ENCODE measurements at regions not wholly inside any gene's neighbourhood (a gene's known extent, or its start where the extent isn't known, plus 50 kb on each side); places are given as distances from the start of the nearest gene placed in this dataset.

GRCh38 chr14:98725676-98726075, 546.3 kb downstream of the BCL11B start:
- peaks cover 9% of the 10 kb centered on the region for H3K9me3 Mint-ChIP-seq
- no peak for TF ChIP-seq CTCF (IDR thresholded peaks at IDR 0.05)
- TF ChIP-seq JUN (CRISPR knock-in tag; IDR thresholded peaks at IDR 0.05), result no peak
- TF ChIP-seq AR (CRISPR knock-in tag; IDR thresholded peaks at IDR 0.05), result no peak
- no peak for TF ChIP-seq PRDM15 (CRISPR knock-in tag; IDR thresholded peaks at IDR 0.05)
- TF ChIP-seq HMGXB4 (CRISPR knock-in tag; IDR thresholded peaks at IDR 0.05), result no peak
- TF ChIP-seq RORB (CRISPR knock-in tag; IDR thresholded peaks at IDR 0.05), result no peak
- TF ChIP-seq TEAD4 (CRISPR knock-in tag; IDR thresholded peaks at IDR 0.05), result no peak
- TF ChIP-seq RELA (CRISPR knock-in tag; IDR thresholded peaks at IDR 0.05; ENCODE audit: borderline replicate concordance), result no peak
- TF ChIP-seq MXD4 (CRISPR knock-in tag; IDR thresholded peaks at IDR 0.05; ENCODE audit: borderline replicate concordance), result no peak
- TF ChIP-seq JAZF1 (CRISPR knock-in tag; IDR thresholded peaks at IDR 0.05), result no peak
- TF ChIP-seq ZMAT4 (CRISPR knock-in tag; IDR thresholded peaks at IDR 0.05), result no peak
- TF ChIP-seq CREM (CRISPR knock-in tag; IDR thresholded peaks at IDR 0.05), result no peak
- no peak for TF ChIP-seq ZNF423 (CRISPR knock-in tag; IDR thresholded peaks at IDR 0.05)
- no peak for TF ChIP-seq NFE2L1 (CRISPR knock-in tag; IDR thresholded peaks at IDR 0.05)
- TF ChIP-seq FOXP4 (CRISPR knock-in tag; IDR thresholded peaks at IDR 0.05), result no peak
- TF ChIP-seq ATF1 (CRISPR knock-in tag; IDR thresholded peaks at IDR 0.05), result no peak
- no peak for TF ChIP-seq AFF4 (CRISPR knock-in tag; IDR thresholded peaks at IDR 0.05; ENCODE audit: borderline replicate concordance)
- no peak for TF ChIP-seq ZNF281 (CRISPR knock-in tag; IDR thresholded peaks at IDR 0.05)
- POLR2A ChIA-PET, result no interaction called here
- H3K4me3 Mint-ChIP-seq, result no peak overlapping the region
- H3K36me3 Mint-ChIP-seq, result no peaks in the 10 kb centered on the region
- no peak for DNase-seq (ENCODE audit: low spot score)
- CTCF ChIA-PET, result no interaction called here
- ATAC-seq, result no peak
- no peaks in the 10 kb centered on the region for H3K27me3 Mint-ChIP-seq (ENCODE audit: low read depth)
- H3K27ac Mint-ChIP-seq, result no peak overlapping the region
- peaks cover 17% of the 10 kb centered on the region for H3K4me1 Mint-ChIP-seq

All from WTC11 (cell line).